ENCODE measurements at regions not wholly inside any gene's neighbourhood (a gene's known extent, or its start where the extent isn't known, plus 50 kb on each side); places are given as distances from the start of the nearest gene placed in this dataset.

DNA sequence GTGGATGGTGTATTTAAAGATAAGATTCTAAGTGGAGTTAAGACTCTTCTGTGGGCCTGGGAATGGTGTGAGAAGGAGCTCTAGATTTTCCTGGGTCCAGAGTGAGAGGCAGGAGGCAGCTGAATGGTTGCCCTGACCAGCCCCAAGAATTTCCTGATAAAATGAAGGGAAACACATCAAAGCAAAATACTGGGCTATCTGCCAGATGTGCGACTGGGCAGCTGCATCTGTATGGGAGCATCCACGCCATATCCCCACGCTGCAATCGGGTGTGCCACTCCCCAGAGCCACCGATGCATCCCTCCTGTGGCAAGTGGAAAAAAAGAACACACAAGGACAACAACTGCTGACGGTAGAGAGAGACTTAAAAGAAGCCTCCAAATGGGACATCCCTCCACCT lies 84.3 kb upstream of the COX10 start:
- H3K36me3 ChIP-seq = no peaks in the 10 kb centered on the region
- intact Hi-C loops (cut with DNase I; ENCODE audit: low total_unique reads) = no loop called here
- no peaks in the 10 kb centered on the region for H3K27me3 ChIP-seq (replicated peaks in 1 of 7)
- no peaks in the 10 kb centered on the region for H3K4me1 ChIP-seq
- 59 to 80% (median 75%) methylated on average over 6 of the region's 6 CpGs for WGBS, 5 donors
- H3K27ac ChIP-seq = no peak overlapping the region
- no peaks in the 10 kb centered on the region for H3K9me3 ChIP-seq
- H3K4me3 ChIP-seq = no peak overlapping the region
- TF ChIP-seq POLR2A (IDR thresholded peaks at IDR 0.05) (no peak), POLR2AphosphoS5 (IDR thresholded peaks at IDR 0.05) (no peak)
- TF ChIP-seq, protein P1, sequence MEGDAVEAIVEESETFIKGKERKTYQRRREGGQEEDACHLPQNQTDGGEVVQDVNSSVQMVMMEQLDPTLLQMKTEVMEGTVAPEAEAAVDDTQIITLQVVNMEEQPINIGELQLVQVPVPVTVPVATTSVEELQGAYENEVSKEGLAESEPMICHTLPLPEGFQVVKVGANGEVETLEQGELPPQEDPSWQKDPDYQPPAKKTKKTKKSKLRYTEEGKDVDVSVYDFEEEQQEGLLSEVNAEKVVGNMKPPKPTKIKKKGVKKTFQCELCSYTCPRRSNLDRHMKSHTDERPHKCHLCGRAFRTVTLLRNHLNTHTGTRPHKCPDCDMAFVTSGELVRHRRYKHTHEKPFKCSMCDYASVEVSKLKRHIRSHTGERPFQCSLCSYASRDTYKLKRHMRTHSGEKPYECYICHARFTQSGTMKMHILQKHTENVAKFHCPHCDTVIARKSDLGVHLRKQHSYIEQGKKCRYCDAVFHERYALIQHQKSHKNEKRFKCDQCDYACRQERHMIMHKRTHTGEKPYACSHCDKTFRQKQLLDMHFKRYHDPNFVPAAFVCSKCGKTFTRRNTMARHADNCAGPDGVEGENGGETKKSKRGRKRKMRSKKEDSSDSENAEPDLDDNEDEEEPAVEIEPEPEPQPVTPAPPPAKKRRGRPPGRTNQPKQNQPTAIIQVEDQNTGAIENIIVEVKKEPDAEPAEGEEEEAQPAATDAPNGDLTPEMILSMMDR (IDR thresholded peaks at IDR 0.05 in 8 of 11, conservative IDR thresholded peaks at IDR 0.05 in 3 of 11) = no peak
- DNase-seq = no peak

DNA sequence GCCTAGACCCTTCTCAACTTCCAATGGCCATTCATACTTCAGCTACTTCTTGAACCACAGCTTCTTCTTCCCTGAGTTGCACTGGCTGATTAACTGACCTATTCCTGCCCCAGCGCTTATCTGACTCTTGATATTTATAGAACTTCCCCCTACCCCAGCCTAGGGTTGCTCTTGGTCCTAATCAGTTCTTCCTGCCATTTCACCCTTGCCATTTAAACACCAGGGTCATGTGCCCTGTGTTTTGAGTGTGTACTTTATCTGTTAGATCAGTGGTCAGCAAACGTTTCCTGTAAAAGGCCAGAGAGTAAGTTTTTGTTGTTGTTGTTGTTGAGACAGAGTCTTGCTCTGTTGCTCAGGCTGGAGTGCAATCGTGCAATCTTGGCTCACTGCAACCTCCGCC lies 82.4 kb upstream of the COX10 start:
- Histone ChIP-seq H3K4me1 (no peaks in the 10 kb centered on the region), H3K4me3 (no peak overlapping the region), H3K36me3 (no peaks in the 10 kb centered on the region), H3K27me3 (replicated peaks in 1 of 7) (no peaks in the 10 kb centered on the region), H3K27ac (no peak overlapping the region), H3K9me3 (no peaks in the 10 kb centered on the region)
- no peak for TF ChIP-seq POLR2A (IDR thresholded peaks at IDR 0.05)
- no peak for TF ChIP-seq POLR2AphosphoS5 (IDR thresholded peaks at IDR 0.05)
- TF ChIP-seq, protein P1 (IDR thresholded peaks at IDR 0.05 in 8 of 11, conservative IDR thresholded peaks at IDR 0.05 in 3 of 11) = no peak
- DNase-seq = no peak
- intact Hi-C loops (cut with DNase I; ENCODE audit: low total_unique reads) = no loop called here
- WGBS, 5 donors = 40 to 68% (median 53%) methylated on average over 3 to 4 of the region's 4 CpGs

DNA sequence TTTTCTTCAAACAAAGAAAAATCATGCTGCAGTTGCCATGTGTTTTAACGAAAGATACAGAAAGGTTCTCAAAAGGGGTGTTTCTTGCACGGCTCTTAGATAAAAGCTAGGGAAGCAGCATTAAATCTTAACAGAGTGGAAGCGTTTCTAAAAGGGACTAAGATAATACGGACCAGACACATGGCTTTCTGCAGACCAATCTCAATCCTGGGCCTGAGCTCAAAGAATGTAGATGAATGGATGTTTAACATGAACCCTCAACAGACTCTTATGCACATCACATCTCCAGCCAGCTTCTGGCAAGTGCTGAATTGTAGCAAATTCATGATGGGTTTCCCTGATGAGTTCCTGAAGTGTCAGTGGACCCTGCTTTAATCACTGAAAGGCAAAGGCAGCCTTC lies 80.2 kb upstream of the COX10 start:
- H3K4me1 ChIP-seq = no peaks in the 10 kb centered on the region
- no peaks in the 10 kb centered on the region for H3K36me3 ChIP-seq
- no peaks in the 10 kb centered on the region for H3K9me3 ChIP-seq
- no peak for DNase-seq
- TF ChIP-seq, protein P1 (IDR thresholded peaks at IDR 0.05 in 8 of 11, conservative IDR thresholded peaks at IDR 0.05 in 3 of 11) = no peak
- TF ChIP-seq POLR2AphosphoS5 (IDR thresholded peaks at IDR 0.05) (no peak), POLR2A (IDR thresholded peaks at IDR 0.05) (no peak)
- WGBS, 5 donors = 87 to 95% (median 92%) methylated on average over 4 of the region's 4 CpGs
- H3K4me3 ChIP-seq = no peak overlapping the region
- no peak overlapping the region for H3K27ac ChIP-seq
- intact Hi-C loops (cut with DNase I; ENCODE audit: low total_unique reads) = no loop called here
- H3K27me3 ChIP-seq (replicated peaks in 1 of 7) = no peaks in the 10 kb centered on the region

DNA sequence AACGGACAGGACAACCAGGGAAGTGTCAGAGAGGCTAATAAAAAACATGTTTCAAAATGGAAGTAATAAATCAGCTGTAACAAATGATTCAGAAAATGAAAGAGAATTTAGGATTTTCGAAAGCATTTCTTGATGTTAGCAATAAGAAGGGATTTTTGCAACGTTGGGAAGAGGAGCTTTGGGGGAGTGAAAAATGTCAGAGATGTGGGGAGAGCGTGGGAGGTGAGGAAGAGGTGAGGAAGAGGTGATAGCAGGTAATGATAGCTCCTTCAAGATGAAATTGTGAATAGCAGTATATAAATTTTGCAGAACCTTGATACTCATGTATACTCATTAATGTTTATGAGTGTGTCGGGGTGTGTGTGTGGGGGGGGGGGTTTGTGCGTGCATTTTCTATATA lies 76.2 kb upstream of the COX10 start:
- Histone ChIP-seq H3K4me3 (no peak overlapping the region), H3K27ac (no peak overlapping the region), H3K4me1 (no peaks in the 10 kb centered on the region), H3K27me3 (replicated peaks in 1 of 7) (no peaks in the 10 kb centered on the region), H3K9me3 (no peaks in the 10 kb centered on the region), H3K36me3 (no peaks in the 10 kb centered on the region)
- intact Hi-C loops (cut with DNase I; ENCODE audit: low total_unique reads) = no loop called here
- no peak for TF ChIP-seq POLR2AphosphoS5 (IDR thresholded peaks at IDR 0.05)
- TF ChIP-seq POLR2A (IDR thresholded peaks at IDR 0.05) = no peak
- TF ChIP-seq, protein P1 (IDR thresholded peaks at IDR 0.05 in 8 of 11, conservative IDR thresholded peaks at IDR 0.05 in 3 of 11) = no peak
- 69 to 85% (median 82%) methylated on average over 5 to 6 of the region's 6 CpGs for WGBS, 5 donors
- DNase-seq = no peak
